ENCODE measurements at regions not wholly inside any gene's neighbourhood (a gene's known extent, or its start where the extent isn't known, plus 50 kb on each side); places are given as distances from the start of the nearest gene placed in this dataset.
"Not testable (repeated sequence)": the region's sequence is repeated elsewhere in the genome, so short reads cannot be mapped to it uniquely, and the experiment has no call there.

- Mint-ChIP-seq H3K4me1 (ENCODE audit: unreplicated experiment) (peaks cover 5% of the 10 kb centered on the region), H3K27ac (ENCODE audit: unreplicated experiment) (no peak overlapping the region), H3K36me3 (ENCODE audit: unreplicated experiment) (no peaks in the 10 kb centered on the region), H3K27me3 (ENCODE audit: unreplicated experiment) (no peaks in the 10 kb centered on the region), H3K9me3 (ENCODE audit: unreplicated experiment) (no peaks in the 10 kb centered on the region), H3K4me3 (ENCODE audit: unreplicated experiment) (no peak overlapping the region)
- TF ChIP-seq CTCF (IDR thresholded peaks at IDR 0.05): no peak
- no peak for DNase-seq (ENCODE audit: extremely low spot score, unreplicated experiment)
Measured at GRCh38 chr3:18087988-18088387, 337.2 kb downstream of the SATB1 start.

- Mint-ChIP-seq H3K4me3 (ENCODE audit: unreplicated experiment) (no peak overlapping the region), H3K36me3 (ENCODE audit: unreplicated experiment) (no peaks in the 10 kb centered on the region), H3K9me3 (ENCODE audit: unreplicated experiment) (no peaks in the 10 kb centered on the region), H3K27me3 (ENCODE audit: unreplicated experiment) (no peaks in the 10 kb centered on the region), H3K27ac (ENCODE audit: unreplicated experiment) (no peak overlapping the region), H3K4me1 (ENCODE audit: unreplicated experiment) (peaks cover 5% of the 10 kb centered on the region)
- TF ChIP-seq CTCF (IDR thresholded peaks at IDR 0.05): no peak
- no peak for DNase-seq (ENCODE audit: extremely low spot score, unreplicated experiment)
Measured at GRCh38 chr3:18086760-18087159, 338.4 kb downstream of the SATB1 start.

DNA sequence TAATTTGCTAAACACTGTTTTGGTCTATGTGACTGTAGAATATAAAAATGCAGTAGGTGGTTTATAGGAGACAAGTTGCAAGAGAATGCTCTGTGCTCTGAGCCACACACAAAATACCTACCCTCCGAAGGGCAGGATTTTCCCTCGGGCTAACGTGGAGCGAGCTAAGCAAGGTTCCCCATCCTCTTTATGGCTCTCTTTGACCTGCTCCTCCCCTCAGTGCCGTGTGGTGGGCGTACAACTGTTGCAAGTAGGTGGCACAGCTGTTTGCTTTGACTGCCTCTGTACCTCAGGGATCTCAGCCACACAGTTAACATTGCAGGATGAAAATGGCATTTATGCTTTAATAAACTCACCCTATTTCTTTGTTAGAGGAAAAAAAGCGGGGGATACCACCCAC is 339.1 kb downstream of the SATB1 start:
- H3K4me1 Mint-ChIP-seq (ENCODE audit: unreplicated experiment): peaks cover 5% of the 10 kb centered on the region
- H3K27ac Mint-ChIP-seq (ENCODE audit: unreplicated experiment): no peak overlapping the region
- H3K27me3 Mint-ChIP-seq (ENCODE audit: unreplicated experiment): no peaks in the 10 kb centered on the region
- DNase-seq (ENCODE audit: extremely low spot score, unreplicated experiment): no peak
- H3K36me3 Mint-ChIP-seq (ENCODE audit: unreplicated experiment): no peaks in the 10 kb centered on the region
- TF ChIP-seq CTCF (IDR thresholded peaks at IDR 0.05): no peak
- no peaks in the 10 kb centered on the region for H3K9me3 Mint-ChIP-seq (ENCODE audit: unreplicated experiment)
- no peak overlapping the region for H3K4me3 Mint-ChIP-seq (ENCODE audit: unreplicated experiment)

- peaks cover 5% of the 10 kb centered on the region for H3K4me1 Mint-ChIP-seq (ENCODE audit: unreplicated experiment)
- DNase-seq (ENCODE audit: extremely low spot score, unreplicated experiment): no peak
- TF ChIP-seq CTCF (IDR thresholded peaks at IDR 0.05): no peak
- no peak overlapping the region for H3K27ac Mint-ChIP-seq (ENCODE audit: unreplicated experiment)
- no peak overlapping the region for H3K4me3 Mint-ChIP-seq (ENCODE audit: unreplicated experiment)
- no peaks in the 10 kb centered on the region for H3K27me3 Mint-ChIP-seq (ENCODE audit: unreplicated experiment)
- H3K36me3 Mint-ChIP-seq (ENCODE audit: unreplicated experiment): no peaks in the 10 kb centered on the region
- H3K9me3 Mint-ChIP-seq (ENCODE audit: unreplicated experiment): no peaks in the 10 kb centered on the region
Measured at GRCh38 chr3:18085429-18085828, 339.7 kb downstream of the SATB1 start.

- not testable (repeated sequence) for H3K4me3 Mint-ChIP-seq (ENCODE audit: unreplicated experiment); H3K27ac Mint-ChIP-seq (ENCODE audit: unreplicated experiment); H3K9me3 Mint-ChIP-seq (ENCODE audit: unreplicated experiment); H3K36me3 Mint-ChIP-seq (ENCODE audit: unreplicated experiment); H3K27me3 Mint-ChIP-seq (ENCODE audit: unreplicated experiment); DNase-seq (ENCODE audit: extremely low spot score, unreplicated experiment)
- peaks cover 16% of the 10 kb centered on the region for H3K4me1 Mint-ChIP-seq (ENCODE audit: unreplicated experiment)
Measured at GRCh38 chr3:18083273-18083590, 340.8 kb upstream of the TBC1D5 start.

GRCh38 chr3:18082551-18083272 is 340.3 kb upstream of the TBC1D5 start:
- Mint-ChIP-seq H3K27ac (ENCODE audit: unreplicated experiment) (no peak overlapping the region), H3K4me1 (ENCODE audit: unreplicated experiment) (peaks cover 12% of the 10 kb centered on the region), H3K4me3 (ENCODE audit: unreplicated experiment) (no peak overlapping the region), H3K36me3 (ENCODE audit: unreplicated experiment) (no peaks in the 10 kb centered on the region), H3K9me3 (ENCODE audit: unreplicated experiment) (no peaks in the 10 kb centered on the region), H3K27me3 (ENCODE audit: unreplicated experiment) (no peaks in the 10 kb centered on the region)
- no peak for DNase-seq (ENCODE audit: extremely low spot score, unreplicated experiment)
- no peak for TF ChIP-seq CTCF (IDR thresholded peaks at IDR 0.05)
